ENCODE measurements at regions not wholly inside any gene's neighbourhood (a gene's known extent, or its start where the extent isn't known, plus 50 kb on each side); places are given as distances from the start of the nearest gene placed in this dataset.

- no peak for TF ChIP-seq ZNF274 (IDR thresholded peaks at IDR 0.05; ENCODE audit: borderline replicate concordance, extremely low read depth, low read length)
- no peak for TF ChIP-seq BRCA1 (IDR thresholded peaks at IDR 0.05; ENCODE audit: low read depth, low read length)
- TF ChIP-seq NANOG (IDR thresholded peaks at IDR 0.05; ENCODE audit: insufficient read depth, low read depth, low read length, poor library complexity, severe bottlenecking) = no peak
- TF ChIP-seq SAP30 (IDR thresholded peaks at IDR 0.05; ENCODE audit: insufficient read depth, insufficient replicate concordance, low read length) = no peak
- no peak for TF ChIP-seq KDM5A (IDR thresholded peaks at IDR 0.05; ENCODE audit: low read length)
- no peak for TF ChIP-seq SIRT6 (IDR thresholded peaks at IDR 0.05; ENCODE audit: low read length)
- no peak for TF ChIP-seq JUND (IDR thresholded peaks at IDR 0.05; ENCODE audit: low read length)
- no peak for TF ChIP-seq HDAC6 (IDR thresholded peaks at IDR 0.05; ENCODE audit: low read depth, low read length)
- no peak for TF ChIP-seq USF2 (IDR thresholded peaks at IDR 0.05; ENCODE audit: low read length)
- no peaks in the 10 kb centered on the region for H3K27me3 ChIP-seq (replicated peaks in 1 of 4; ENCODE audit: control insufficient read depth in 3 of 4, extremely low read depth in 1 of 4, insufficient read depth in 3 of 4, low read length in 3 of 4)
- CTCF ChIA-PET (ENCODE audit: partially characterized antibody) = interaction anchor here (0.8 kb wide), 1 partner anchor 11 kb away, joined by 3 read pairs; no protein-coding TSS in a partner anchor
These were observed 256.1 kb downstream of the TMEM38B start for GRCh38 chr9:105950448-105950847.

More at GRCh38 chr9:105950448-105950847, 256.1 kb downstream of the TMEM38B start:
- no peak overlapping the region for H3K4ac ChIP-seq (replicated peaks; ENCODE audit: insufficient read length, low read depth, low read length)
- no peaks in the 10 kb centered on the region for H3K36me3 ChIP-seq (ENCODE audit: control insufficient read depth in 2 of 4, insufficient read depth in 4 of 4, low read length in 3 of 4)
- FAIRE-seq (no peak), DNase-seq (ENCODE audit: low read depth in 1 of 2, low spot score in 2 of 2) (no peak)
- H3K4me1 ChIP-seq (replicated peaks in 1 of 4; ENCODE audit: control insufficient read depth in 3 of 4, insufficient read depth in 4 of 4, low read length in 3 of 4) = peaks cover 0 to 4% (median 2%) of the 10 kb centered on the region in 4 experiments; a peak in 2 of 7 replicates
- H3K14ac ChIP-seq (ENCODE audit: insufficient read length) = no peak overlapping the region
- no peak overlapping the region for H2BK12ac ChIP-seq (ENCODE audit: low read depth, low read length)
- no peak overlapping the region for H4K5ac ChIP-seq (ENCODE audit: insufficient read length, low read depth, low read length)
- no peak overlapping the region for H3K27ac ChIP-seq (ENCODE audit: low read depth, low read length)
- no peak overlapping the region for H4K8ac ChIP-seq (ENCODE audit: extremely low read depth, insufficient read depth, low read length)
- no peak overlapping the region for H3K56ac ChIP-seq (replicated peaks; ENCODE audit: insufficient read length, low read depth, low read length)
- H3K18ac ChIP-seq (ENCODE audit: extremely low read depth, low read length) = no peak overlapping the region
- no peaks in the 10 kb centered on the region for H3K9me3 ChIP-seq (ENCODE audit: insufficient read depth in 2 of 2, low read depth in 1 of 2, low read length in 1 of 2)
- no peaks in the 10 kb centered on the region for H3K79me2 ChIP-seq (ENCODE audit: control insufficient read depth in 1 of 2, insufficient read depth in 2 of 2, low read length in 2 of 2)
- no peak overlapping the region for H3K9ac ChIP-seq (replicated peaks in 1 of 4; ENCODE audit: extremely low read depth in 1 of 4, low read depth in 3 of 4, low read length in 3 of 4)
- no peak overlapping the region for H3K4me2 ChIP-seq (ENCODE audit: insufficient read depth in 1 of 2, low read depth in 2 of 2, low read length in 2 of 2)
- no peak overlapping the region for H2BK120ac ChIP-seq (replicated peaks; ENCODE audit: low read depth, low read length)
- no peaks in the 10 kb centered on the region for H3K23me2 ChIP-seq (ENCODE audit: low read depth, low read length)
- 0 out of 2 replicates have a peak overlapping the region, but pooled peaks have one; percentile 13 for H2AK5ac ChIP-seq (ENCODE audit: low read depth, low read length)
- no peak overlapping the region for H3K4me3 ChIP-seq (ENCODE audit: extremely low read depth in 1 of 4, insufficient read depth in 2 of 4, low read depth in 3 of 4, low read length in 4 of 4)
- H3K23ac ChIP-seq (ENCODE audit: insufficient read length) = no peak overlapping the region
- H2BK15ac ChIP-seq (ENCODE audit: low read length) = no peak overlapping the region
- H2AFZ ChIP-seq (ENCODE audit: low read length) = no peak overlapping the region
- H3K79me1 ChIP-seq (ENCODE audit: low read depth, low read length) = no peaks in the 10 kb centered on the region
- H4K20me1 ChIP-seq (replicated peaks in 1 of 2; ENCODE audit: control insufficient read depth in 1 of 2, insufficient read depth in 2 of 2, low read length in 2 of 2) = no peaks in the 10 kb centered on the region
- no peak overlapping the region for H4K91ac ChIP-seq (replicated peaks; ENCODE audit: insufficient read length, low read length)
- no peak overlapping the region for H2BK20ac ChIP-seq (ENCODE audit: low read length)
- 60% methylated on average over 1 of the region's 2 CpGs; no CpG with 5 or more reads in 1 of the 2 experiments for WGBS, 2 experiments (ENCODE audit: extremely low coverage in 1 of 2, insufficient coverage in 1 of 2, insufficient read length in 1 of 2, insufficient replicate concordance in 2 of 2, low coverage in 1 of 2, low lambda C conversion rate in 2 of 2, missing lambda C conversion rate in 1 of 2)
- POLR2A ChIA-PET (ENCODE audit: partially characterized antibody) = no interaction called here
- no peak overlapping the region for H2BK5ac ChIP-seq (ENCODE audit: low read depth, low read length)

All from H1 (cell line).